ENCODE measurements at regions not wholly inside any gene's neighbourhood (a gene's known extent, or its start where the extent isn't known, plus 50 kb on each side); places are given as distances from the start of the nearest gene placed in this dataset.

- TF ChIP-seq POLR2A (IDR thresholded peaks at IDR 0.05): no peak
- no peak for TF ChIP-seq POLR2AphosphoS5 (IDR thresholded peaks at IDR 0.05)
- no peak for TF ChIP-seq CTCF (IDR thresholded peaks at IDR 0.05 in 8 of 11, conservative IDR thresholded peaks at IDR 0.05 in 3 of 11)
- no peaks in the 10 kb centered on the region for H3K27me3 ChIP-seq (replicated peaks in 1 of 7)
- intact Hi-C loops (cut with DNase I; ENCODE audit: low total_unique reads): no loop called here
- DNase-seq: no peak
- H3K27ac ChIP-seq: no peak overlapping the region
- H3K4me3 ChIP-seq: no peak overlapping the region
- H3K4me1 ChIP-seq: no peaks in the 10 kb centered on the region
- H3K9me3 ChIP-seq: peaks cover 0 to 6% (median 0%) of the 10 kb centered on the region in 8 donors
- no peaks in the 10 kb centered on the region for H3K36me3 ChIP-seq
These were observed 938.0 kb upstream of the SLC35B3 start for GRCh38 chr6:9373308-9373707.

GRCh38 chr6:9370480-9370879 lies 935.1 kb upstream of the SLC35B3 start:
- 70 to 83% (median 73%) methylated on average over 2 of the region's 2 CpGs for WGBS, 5 donors
- intact Hi-C loops (cut with DNase I; ENCODE audit: low total_unique reads): no loop called here
- no peak for DNase-seq
- Histone ChIP-seq H3K27me3 (replicated peaks in 1 of 7) (no peaks in the 10 kb centered on the region), H3K27ac (no peak overlapping the region), H3K9me3 (peaks cover 0 to 7% (median 4%) of the 10 kb centered on the region in 8 donors), H3K36me3 (no peaks in the 10 kb centered on the region), H3K4me3 (no peak overlapping the region), H3K4me1 (no peaks in the 10 kb centered on the region)
- TF ChIP-seq CTCF (IDR thresholded peaks at IDR 0.05 in 8 of 11, conservative IDR thresholded peaks at IDR 0.05 in 3 of 11): no peak
- TF ChIP-seq POLR2AphosphoS5 (IDR thresholded peaks at IDR 0.05): no peak

GRCh38 chr6:9365378-9365777 lies 930.0 kb upstream of the SLC35B3 start:
- TF ChIP-seq CTCF (IDR thresholded peaks at IDR 0.05 in 8 of 11, conservative IDR thresholded peaks at IDR 0.05 in 3 of 11) (no peak), POLR2AphosphoS5 (IDR thresholded peaks at IDR 0.05) (no peak), POLR2A (IDR thresholded peaks at IDR 0.05) (no peak)
- Histone ChIP-seq H3K4me1 (no peaks in the 10 kb centered on the region), H3K4me3 (no peak overlapping the region), H3K36me3 (no peaks in the 10 kb centered on the region), H3K27me3 (replicated peaks in 1 of 7) (no peaks in the 10 kb centered on the region), H3K9me3 (peaks cover 0 to 30% (median 22%) of the 10 kb centered on the region in 8 donors), H3K27ac (no peak overlapping the region)
- no peak for DNase-seq
- intact Hi-C loops (cut with DNase I; ENCODE audit: low total_unique reads): no loop called here

GRCh38 chr6:9361749-9362148 lies 926.4 kb upstream of the SLC35B3 start:
- 63 to 76% (median 70%) methylated on average over 2 of the region's 2 CpGs for WGBS, 5 donors
- H3K9me3 ChIP-seq: peaks cover 2 to 35% (median 28%) of the 10 kb centered on the region in 8 donors

More at GRCh38 chr6:9361749-9362148, 926.4 kb upstream of the SLC35B3 start:
- no peak overlapping the region for H3K4me3 ChIP-seq
- no peaks in the 10 kb centered on the region for H3K36me3 ChIP-seq
- no peaks in the 10 kb centered on the region for H3K27me3 ChIP-seq (replicated peaks in 1 of 7)
- H3K27ac ChIP-seq: no peak overlapping the region
- intact Hi-C loops (cut with DNase I; ENCODE audit: low total_unique reads): no loop called here
- DNase-seq: no peak
- no peaks in the 10 kb centered on the region for H3K4me1 ChIP-seq
- TF ChIP-seq POLR2AphosphoS5 (IDR thresholded peaks at IDR 0.05) (no peak), CTCF (IDR thresholded peaks at IDR 0.05 in 8 of 11, conservative IDR thresholded peaks at IDR 0.05 in 3 of 11) (no peak), POLR2A (IDR thresholded peaks at IDR 0.05) (no peak)

All from spleen (tissue), 11 donors.